ENCODE measurements at regions not wholly inside any gene's neighbourhood (a gene's known extent, or its start where the extent isn't known, plus 50 kb on each side); places are given as distances from the start of the nearest gene placed in this dataset.
"Not testable (repeated sequence)": the region's sequence is repeated elsewhere in the genome, so short reads cannot be mapped to it uniquely, and the experiment has no call there.

DNA sequence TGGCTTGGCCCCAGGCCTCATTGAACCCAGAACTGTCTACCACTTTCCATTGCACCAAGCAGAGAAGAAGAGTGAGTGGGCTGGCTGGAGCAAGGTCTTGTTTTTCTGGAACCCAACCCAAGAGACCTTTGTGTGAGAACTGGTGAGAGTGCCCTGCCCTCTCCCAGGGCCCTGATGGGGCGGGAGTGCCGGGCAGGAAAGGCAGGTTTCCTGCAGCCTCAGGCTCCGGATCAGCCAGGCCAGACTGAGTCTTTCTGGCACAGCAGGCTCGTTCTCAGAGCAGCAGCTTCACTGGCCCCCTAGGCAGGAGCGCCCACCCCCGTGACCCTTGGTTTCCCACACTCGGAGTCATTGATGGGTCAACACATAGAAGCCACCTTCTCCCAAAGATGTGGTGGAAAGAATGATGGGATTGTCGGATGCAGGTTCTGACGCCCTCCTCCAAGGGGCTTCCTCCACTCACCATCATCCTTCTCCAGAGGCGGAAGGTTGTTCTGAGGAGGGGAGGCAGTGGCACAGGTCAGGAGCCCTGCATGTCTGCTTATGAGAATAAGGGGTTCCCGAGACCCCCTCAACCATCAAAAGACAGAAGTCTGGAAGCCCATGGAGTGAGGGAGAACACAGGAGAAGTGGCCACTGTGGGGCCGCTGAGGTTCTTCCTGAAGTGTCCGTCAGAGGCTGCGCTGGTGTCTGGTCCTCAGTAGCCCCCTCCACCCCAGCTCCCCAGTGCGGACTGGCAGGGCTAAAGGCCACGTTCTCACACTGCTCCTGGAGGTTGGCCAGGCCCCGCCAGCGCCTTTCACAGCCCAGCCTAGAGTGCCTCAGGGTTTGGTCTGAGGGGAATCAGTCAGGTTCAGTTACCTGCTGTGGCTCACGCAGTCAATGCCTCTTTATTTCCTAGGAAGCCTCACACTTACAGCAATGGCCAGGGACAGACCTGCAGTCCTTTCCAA lies 62.8 kb upstream of the LAPTM4A start:
- no peaks in the 10 kb centered on the region for H3K36me3 ChIP-seq
- no peaks in the 10 kb centered on the region for H3K27me3 ChIP-seq
- DNase-seq: no peak
- TF ChIP-seq POLR2AphosphoS5 (IDR thresholded peaks at IDR 0.05): no peak
- no peak for TF ChIP-seq CTCF (IDR thresholded peaks at IDR 0.05)
- TF ChIP-seq EP300 (IDR thresholded peaks at IDR 0.05): no peak
- no peak for TF ChIP-seq POLR2A (IDR thresholded peaks at IDR 0.05)
- H3K4me3 ChIP-seq: no peak overlapping the region
- WGBS, 2 donors: 50 to 70% methylated on average over 19 of the region's 19 CpGs
- no peaks in the 10 kb centered on the region for H3K9me3 ChIP-seq
- no peaks in the 10 kb centered on the region for H3K4me1 ChIP-seq
- intact Hi-C loops (cut with DNase I): no loop called here
- no peak overlapping the region for H3K27ac ChIP-seq

DNA sequence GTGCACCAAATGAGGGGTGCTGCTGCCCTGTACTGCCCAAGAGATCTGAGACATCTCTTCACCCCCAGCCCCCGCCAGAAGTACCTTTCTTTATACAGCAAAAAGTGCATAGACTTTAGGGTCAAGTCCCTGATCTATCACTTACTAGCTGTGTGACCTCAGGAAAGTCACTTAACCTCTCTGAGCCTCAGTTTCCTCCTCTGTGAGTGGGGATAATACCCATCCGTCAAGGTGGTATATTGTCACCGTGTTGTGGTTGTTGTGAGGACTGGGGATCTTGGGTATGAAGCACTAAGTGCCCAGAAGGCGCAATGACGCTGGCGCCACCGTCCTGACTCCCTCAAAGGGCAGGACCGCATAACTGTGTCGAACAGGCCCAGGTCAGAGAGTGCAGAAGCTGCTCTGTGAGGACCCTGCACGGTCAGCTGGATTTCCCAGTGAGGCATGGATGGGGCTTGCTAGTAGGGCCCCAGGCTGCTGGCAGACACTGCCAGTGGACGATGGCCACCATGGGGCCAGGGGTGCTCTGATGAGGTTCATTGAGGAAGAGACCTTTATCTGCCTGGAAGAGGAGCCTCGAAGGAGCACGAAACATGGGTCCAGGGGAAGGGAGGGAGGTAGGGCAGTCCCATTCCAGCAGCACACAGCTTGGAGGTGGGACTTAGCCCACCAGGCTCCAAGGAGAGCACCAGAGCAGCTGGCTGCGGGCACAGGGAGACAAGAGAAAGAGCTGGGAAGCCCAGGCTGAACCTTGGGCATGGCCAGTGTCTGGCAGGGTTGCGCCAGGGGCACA lies 61.8 kb upstream of the LAPTM4A start:
- WGBS, 2 donors: 94% methylated on average over 15 of the region's 15 CpGs
- no peak overlapping the region for H3K4me3 ChIP-seq
- intact Hi-C loops (cut with DNase I): no loop called here
- no peak overlapping the region for H3K27ac ChIP-seq
- no peaks in the 10 kb centered on the region for H3K4me1 ChIP-seq
- H3K9me3 ChIP-seq: no peaks in the 10 kb centered on the region
- DNase-seq: no peak
- no peaks in the 10 kb centered on the region for H3K27me3 ChIP-seq
- TF ChIP-seq POLR2A (IDR thresholded peaks at IDR 0.05): no peak
- no peak for TF ChIP-seq CTCF (IDR thresholded peaks at IDR 0.05)
- TF ChIP-seq EP300 (IDR thresholded peaks at IDR 0.05): no peak
- TF ChIP-seq POLR2AphosphoS5 (IDR thresholded peaks at IDR 0.05): no peak
- H3K36me3 ChIP-seq: no peaks in the 10 kb centered on the region

DNA sequence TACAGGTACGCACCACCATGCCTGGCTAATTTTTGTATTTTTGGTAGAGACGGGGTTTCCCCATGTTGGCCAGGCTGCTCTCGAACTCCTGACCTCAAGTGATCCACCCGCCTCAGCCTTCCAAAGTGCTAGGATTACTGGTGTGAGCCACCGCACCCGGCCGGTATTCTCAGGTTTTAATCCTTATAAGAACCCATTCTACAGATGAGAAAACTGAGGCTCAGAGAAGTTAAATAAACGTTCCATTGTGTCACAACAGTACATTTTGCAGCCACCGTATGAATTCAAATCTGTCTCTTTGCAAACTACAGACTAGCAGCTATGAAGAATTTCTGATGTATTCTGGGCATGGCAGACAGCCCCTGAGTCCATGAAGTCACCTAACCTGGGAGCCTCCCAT lies 60.9 kb upstream of the LAPTM4A start:
- H3K27me3 ChIP-seq; H3K4me1 ChIP-seq; intact Hi-C loops (cut with DNase I); H3K9me3 ChIP-seq; H3K4me3 ChIP-seq; H3K36me3 ChIP-seq; H3K27ac ChIP-seq; DNase-seq: not testable (repeated sequence)
- WGBS, 2 donors: 92 to 93% methylated on average over 9 of the region's 9 CpGs

DNA sequence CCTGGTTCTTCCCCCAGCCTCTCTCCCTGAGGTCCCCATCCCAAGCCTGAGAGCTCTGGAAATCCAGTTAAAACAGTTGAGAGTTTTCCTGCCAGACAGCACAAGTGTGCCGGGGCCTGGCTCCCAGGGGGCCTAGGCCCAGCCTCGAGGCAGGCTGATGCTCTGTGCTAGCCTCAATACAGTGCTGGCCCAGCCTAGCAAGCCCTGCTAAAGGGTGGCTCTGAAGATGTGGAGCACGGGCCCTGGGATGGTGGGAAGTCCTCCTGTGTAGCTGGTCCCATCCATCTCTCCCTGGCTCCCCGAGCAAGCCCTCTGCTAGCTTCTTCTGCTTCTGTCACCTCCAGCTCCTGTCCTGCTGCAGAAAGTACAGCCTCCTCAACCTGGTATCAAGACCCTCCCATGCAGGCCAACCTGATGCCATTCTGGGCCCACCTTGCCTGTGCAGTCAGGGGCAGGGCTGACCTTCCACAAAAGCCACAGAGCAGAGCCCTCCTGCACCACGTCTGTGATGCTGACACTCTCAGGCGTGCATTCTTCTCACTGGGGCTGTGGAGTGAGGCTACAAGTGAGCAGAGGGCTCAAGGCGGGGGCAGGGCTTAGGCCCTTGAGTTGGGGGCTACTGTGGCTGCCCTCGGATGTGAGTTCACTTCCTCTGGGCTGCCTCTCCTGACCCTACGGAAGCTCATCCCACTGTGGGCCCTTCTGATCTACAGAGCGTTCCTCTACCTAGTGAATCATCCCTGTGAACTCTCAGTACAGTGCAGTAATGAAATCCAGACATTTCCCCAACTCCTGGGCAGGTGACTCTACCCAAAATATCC lies 60.1 kb upstream of the LAPTM4A start:
- Histone ChIP-seq H3K9me3 (no peaks in the 10 kb centered on the region), H3K27ac (no peak overlapping the region), H3K36me3 (no peaks in the 10 kb centered on the region), H3K4me3 (no peak overlapping the region), H3K4me1 (peaks cover 0 to 5% (median 0%) of the 10 kb centered on the region in 4 donors), H3K27me3 (peaks cover 0 to 4% (median 0%) of the 10 kb centered on the region in 3 donors)
- intact Hi-C loops (cut with DNase I): no loop called here
- no peak for DNase-seq
- WGBS, 2 donors: 80 to 85% methylated on average over 10 of the region's 10 CpGs
- TF ChIP-seq POLR2AphosphoS5 (IDR thresholded peaks at IDR 0.05) (no peak), EP300 (IDR thresholded peaks at IDR 0.05) (no peak), POLR2A (IDR thresholded peaks at IDR 0.05) (no peak), CTCF (IDR thresholded peaks at IDR 0.05) (no peak)

All from sigmoid colon (tissue), 6 donors.